NCI-H1105 treated with DMSO at 0.1 percent for 48 hours (cell line): ENCODE measurements at regions not wholly inside any gene's neighbourhood (a gene's known extent, or its start where the extent isn't known, plus 50 kb on each side); places are given as distances from the start of the nearest gene placed in this dataset.
"Not testable (repeated sequence)": the region's sequence is repeated elsewhere in the genome, so short reads cannot be mapped to it uniquely, and the experiment has no call there.

Experiments used
- DNase-seq: peaks from one replicate; lab custom pipeline; 2025; lab: John Stamatoyannopoulos, UW

DNA sequence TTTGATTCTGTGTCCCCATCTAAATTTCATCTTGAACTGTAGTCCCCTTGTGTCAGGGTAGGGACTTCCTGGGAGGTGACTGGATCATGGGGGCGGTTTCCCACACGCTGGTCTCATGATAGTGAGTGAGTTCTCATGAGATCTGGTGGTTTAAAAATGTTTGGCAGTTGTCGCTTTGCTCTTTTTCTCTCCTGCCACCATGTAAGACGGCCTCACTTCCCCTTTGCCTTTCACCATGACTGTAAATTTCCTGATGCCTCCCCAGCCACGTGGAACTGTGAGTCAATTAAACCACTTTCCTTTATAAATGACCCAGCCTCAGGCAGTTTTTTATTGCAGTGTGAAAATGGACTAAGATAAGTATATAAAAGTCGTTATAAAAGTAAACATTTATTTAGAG lies 80.5 kb upstream of the SGK1 start:
- no peak for DNase-seq

DNA sequence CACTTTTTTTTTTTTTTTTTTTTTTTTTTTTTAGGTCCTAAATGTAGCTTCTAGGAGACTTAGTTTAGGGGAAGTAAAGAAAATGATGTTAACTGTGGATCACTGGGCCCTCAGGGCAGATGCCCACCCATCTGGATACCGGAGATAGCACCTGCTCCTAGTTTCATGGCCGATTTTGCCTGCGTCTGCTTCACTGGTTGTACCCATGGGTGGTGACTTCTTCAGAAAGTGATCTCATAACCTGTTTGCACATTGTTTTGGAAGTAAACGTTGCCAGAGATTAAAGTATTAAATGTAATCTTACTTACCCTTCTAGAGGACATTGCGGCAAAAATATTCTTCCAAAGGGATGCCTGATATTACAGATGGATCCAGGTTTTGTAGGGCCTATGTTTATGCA lies 79.8 kb upstream of the SGK1 start:
- no peak for DNase-seq

DNA sequence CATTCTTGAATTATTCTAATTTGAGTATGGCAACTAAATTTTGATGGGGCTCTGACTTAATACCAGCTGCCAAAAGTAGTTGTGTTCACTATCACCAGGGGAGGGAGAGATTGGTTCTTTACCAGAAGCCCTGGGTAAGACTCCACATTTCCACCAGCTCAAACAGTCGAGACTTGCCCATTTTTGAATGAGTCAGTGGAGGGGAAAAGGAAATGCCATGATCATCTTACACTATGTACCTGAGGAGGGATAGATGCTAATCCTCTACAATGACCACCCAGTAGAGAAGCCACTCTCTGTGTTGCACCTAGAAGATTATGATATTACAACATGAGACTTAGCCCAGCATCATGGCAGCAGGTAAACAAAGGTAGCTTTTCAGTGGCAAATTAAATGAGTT lies 77.0 kb upstream of the SGK1 start:
- DNase-seq: no peak

DNA sequence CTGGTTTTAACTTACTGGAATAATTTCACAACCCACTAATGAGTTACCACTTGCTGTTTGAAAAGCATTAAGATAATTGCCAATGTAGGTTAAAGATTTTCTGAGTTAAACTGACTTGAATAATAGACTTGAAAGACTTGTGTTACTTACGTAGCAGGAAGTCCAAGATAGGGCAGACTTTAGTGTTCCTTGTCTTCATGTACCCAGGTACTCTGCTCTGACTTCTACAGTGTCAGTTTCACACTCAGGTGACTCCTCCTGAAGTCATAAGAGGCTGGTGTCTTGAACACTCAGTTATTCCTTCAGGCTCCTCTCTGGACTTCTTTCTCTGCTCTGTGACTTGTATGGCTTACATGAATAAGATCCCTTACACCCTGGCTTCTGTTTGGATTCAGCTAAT lies 76.3 kb upstream of the SGK1 start:
- DNase-seq: no peak

DNA sequence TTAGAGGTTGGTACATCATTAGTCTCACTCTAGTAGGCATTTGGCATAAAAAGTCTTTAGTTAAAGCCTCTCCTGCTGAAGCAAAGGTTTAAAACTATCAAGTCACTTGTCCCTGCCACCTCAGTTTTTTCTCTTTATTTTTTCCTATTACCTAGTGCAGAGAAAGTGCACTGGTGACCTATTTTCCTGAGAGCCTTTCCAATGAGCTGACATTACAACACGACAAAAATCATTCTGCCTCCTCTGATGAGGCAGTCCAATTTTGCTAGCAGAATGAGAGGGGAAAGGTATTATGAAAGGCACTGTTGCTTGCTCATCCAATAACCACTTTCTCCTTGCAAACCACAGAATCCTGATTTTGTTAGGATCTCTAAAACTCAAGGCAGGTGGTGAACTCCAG lies 73.3 kb upstream of the SGK1 start:
- no peak for DNase-seq

DNA sequence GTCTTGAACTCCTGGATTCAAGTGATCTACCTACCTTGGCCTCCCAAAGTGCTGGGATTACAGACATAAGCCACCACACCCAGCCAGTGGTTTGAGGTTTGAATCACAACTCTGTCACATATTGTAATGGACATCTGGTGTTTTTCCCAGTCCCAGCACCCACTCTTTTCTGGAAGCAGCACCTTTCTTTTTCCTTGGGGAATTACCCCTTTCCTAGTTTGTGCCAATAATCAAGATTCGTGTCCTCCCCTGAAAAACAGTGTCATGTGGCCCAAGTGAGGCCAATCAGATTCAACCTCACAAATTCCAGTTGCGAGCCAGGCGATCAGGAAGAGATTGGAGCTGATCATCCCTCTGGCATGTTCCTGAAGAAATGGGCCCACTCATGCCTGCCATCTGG lies 71.7 kb upstream of the SGK1 start:
- DNase-seq: no peak

DNA sequence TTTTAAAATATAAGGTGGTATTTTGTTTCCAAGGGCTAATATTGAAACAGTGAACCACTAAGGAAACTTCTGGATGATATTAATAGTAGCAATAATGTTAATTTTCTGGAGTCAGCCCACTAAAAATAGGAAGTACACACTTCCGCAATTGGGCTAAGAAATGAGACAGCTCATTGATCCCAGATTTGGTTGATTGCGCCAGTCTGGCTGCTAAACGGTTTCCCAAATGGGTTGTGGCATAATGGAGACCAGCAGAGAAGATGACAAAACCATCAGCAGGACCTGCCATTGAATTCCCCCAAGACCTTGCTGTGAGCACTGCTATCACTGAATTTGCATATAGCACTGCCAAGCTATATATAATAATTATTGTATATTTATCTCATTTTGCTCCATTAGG lies 71.2 kb upstream of the SGK1 start:
- no peak for DNase-seq

DNA sequence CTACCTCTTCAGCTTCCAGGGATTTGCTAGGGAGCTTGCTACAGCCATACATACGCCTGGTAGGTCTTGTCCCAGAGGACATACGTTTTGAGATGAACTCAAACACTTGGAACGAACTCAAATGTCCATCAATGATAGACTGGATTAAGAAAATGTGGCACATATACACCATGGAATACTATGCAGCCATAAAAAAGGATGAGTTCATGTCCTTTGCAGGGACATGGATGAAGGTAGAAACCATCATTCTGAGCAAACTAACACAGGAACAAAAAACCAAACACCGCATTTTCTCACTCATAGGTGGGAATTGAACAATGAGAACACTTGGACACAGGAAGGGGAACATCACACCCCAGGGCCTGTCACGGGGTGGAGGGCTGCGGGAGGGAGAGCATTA lies 68.6 kb upstream of the SGK1 start:
- not testable (repeated sequence) for DNase-seq

DNA sequence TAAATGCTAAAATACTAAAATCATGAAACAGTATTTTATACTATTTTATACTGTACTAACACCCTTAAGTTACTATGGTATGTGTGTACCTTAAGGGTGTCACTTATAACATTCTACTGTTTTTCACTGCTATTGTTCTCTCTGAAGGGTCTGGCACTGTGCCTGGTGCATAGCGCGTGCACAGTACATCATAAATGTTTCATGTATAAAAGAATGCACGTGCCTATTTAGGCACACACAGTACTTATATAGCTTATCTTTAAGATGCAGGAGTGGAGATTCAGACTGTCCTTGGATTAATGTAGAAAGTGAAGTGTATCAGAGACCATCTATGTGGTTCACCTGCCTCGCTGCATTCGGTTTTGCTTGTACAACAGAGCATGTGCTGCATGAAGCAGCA lies 64.0 kb upstream of the SGK1 start:
- peak; percentile 15 for DNase-seq

DNA sequence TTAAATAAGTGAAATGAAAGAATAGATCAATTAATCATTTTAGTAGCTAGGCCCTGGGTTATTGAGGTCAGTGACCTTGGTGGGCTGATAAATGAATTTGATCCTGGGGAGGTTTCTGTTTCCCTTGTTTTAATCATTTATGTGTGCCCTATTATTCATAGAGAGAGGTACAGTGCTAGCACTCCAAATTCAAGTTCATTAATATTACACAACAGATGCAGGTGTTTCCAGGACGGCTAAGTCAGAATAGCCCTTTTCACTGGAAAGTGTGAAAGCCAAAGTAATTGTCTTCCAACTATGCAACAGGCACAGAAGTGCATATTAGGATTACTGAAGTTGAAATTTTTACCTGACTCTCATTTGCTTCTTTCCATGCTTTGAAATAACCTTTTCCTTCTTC lies 61.7 kb upstream of the SGK1 start:
- DNase-seq: no peak

DNA sequence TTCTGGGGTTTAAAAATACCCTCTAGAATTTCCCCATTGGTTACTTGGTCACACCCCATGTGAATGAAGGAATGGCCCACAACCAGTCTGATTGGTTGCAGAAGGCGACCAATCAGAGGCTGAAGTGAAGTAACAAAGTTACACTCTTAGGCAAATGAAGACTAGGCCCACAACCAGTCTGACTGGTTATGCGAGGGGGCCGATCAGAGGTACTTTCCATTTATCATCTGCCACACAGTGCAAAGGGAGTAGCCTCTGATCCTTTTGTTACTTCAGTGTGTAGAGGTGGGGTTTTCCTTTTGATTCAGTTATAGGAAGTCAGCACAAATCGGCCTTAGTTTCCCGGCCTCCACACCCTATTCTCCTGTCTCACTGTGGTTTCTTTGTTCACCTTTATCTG lies 61.2 kb upstream of the SGK1 start:
- no peak for DNase-seq

DNA sequence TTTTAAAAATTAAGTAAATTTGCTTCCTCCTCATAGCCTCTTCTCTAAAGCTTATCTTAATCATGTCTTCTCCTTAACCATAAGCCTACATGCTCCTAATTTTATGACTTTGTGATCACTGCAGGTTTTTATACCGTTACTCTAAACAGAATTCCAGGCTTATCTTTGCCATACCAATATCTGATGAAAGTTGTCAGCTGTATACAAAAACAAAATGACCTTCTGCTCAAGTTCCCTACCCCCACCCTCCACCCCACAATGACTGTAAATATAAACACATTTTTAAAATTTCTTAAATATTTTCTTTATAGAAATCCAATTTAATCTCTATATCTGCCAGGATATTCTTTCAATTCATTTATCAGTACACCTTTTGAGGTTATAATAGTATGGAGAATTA lies 60.5 kb upstream of the SGK1 start:
- DNase-seq: no peak

DNA sequence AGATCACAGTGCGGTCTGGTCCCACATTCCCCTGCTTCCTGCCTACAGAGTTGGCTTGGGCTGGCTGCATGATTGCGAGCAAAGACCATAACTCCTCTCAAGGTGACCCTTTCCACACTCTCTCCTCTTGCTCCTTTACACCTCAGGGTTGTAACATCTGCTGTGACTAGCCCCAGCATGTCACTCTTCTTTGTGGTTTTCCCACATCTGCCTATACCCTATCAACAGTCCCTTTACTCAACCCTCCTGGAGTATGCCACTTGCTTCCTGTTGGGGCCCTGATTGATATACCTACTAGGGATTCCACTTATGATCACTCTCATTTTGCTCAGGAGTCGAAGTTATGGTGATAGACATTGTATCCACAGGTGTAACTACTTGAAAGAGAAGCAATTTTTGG lies 58.9 kb upstream of the SGK1 start:
- no peak for DNase-seq

DNA sequence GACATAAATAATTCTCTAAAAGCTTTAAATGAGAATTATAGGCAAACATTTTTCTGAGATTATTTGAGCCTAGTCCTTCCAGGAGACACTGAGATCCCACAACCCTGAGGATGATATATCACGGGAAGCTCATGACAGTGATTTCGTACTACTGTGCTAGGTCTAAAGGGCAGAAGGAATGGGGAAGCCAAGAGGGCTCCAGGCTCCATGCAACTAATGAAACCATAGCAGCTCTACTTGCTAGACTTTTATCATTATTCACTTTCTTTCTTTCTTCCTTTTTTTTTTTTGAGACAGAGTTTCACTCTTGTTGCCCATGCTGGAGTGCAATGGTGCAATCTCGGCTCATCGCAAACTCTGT lies 57.3 kb upstream of the SGK1 start:
- DNase-seq: no peak

DNA sequence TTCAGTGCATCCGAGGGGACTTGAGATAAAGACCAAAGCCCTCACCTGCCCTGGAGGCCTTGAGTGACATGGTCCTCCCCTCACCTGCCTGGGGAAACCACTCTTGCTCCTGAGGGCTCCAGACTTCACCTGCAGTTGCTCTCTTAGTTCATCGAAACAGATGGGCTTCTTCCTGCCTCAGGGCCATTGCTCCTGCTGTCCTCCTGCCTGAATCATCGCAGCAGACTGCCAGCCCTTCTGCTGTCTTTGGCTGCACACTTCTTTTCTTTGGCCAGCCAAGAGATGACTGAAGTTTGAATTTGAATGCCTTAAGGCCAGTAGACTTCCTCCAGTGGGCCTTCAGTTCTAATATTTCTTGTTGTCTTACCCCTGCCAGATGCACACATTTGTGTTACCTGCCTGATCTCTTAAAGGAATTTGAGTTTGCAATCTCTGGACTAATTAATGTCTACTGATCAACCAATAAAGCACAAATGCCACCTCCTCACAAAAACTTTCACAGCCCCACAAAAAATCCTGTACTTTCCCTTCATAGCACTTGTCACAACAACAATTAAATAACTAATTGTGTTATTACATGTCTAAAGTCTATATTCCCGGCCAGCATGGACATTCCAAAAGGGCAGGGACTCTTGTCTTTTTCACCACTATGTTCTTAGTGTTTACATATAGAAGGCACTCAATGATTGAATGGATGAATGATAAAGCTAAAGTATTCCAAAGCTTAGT lies 56.7 kb upstream of the SGK1 start:
- no peak for DNase-seq

DNA sequence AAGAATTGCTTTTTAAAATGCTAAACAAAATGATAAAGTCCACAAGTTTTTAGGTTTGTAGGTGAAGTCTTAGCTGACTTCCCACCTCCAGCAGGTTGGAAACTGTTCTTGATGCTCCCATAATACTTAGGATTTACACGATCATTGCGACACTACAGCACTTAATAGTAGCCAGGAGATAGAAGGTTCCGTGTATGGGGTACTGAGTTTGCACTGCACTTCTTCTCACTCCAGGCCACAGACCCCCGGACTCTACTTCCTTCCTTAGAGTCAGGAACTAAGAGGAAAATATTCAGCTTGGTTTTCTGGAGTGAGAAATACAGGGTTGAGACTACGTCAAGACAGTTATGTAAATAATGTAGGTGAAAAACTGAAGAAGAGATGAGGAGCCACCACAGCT lies 56.1 kb upstream of the SGK1 start:
- no peak for DNase-seq

DNA sequence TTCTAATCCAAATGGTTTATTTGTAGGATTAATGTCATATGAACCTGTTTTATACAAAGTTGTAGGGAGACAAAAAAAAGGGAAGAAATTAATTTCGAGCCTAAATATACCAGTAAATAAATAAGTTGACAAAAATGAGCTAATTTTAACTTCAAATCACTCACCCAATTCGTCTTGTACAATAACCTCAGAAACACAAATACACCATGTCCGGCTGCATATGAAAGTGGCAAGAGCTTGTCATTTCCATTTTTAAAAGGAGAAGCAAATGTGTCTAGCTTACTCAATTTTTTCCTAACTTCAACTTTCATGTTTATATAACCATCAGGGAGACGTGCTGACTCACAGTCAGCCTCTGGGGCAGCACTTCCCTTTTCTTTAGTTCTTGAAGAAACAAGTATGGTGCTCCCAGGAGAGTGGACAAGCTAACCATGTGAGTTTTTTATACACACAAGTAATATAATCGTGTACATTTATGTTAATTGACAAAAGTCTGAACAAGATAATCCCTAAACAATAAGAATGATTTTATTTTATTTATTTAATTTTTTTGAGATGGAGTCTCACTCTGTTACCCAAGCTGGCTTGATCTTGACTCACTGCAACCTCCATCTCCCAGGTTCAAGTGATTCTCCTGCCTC lies 55.5 kb upstream of the SGK1 start:
- no peak for DNase-seq

DNA sequence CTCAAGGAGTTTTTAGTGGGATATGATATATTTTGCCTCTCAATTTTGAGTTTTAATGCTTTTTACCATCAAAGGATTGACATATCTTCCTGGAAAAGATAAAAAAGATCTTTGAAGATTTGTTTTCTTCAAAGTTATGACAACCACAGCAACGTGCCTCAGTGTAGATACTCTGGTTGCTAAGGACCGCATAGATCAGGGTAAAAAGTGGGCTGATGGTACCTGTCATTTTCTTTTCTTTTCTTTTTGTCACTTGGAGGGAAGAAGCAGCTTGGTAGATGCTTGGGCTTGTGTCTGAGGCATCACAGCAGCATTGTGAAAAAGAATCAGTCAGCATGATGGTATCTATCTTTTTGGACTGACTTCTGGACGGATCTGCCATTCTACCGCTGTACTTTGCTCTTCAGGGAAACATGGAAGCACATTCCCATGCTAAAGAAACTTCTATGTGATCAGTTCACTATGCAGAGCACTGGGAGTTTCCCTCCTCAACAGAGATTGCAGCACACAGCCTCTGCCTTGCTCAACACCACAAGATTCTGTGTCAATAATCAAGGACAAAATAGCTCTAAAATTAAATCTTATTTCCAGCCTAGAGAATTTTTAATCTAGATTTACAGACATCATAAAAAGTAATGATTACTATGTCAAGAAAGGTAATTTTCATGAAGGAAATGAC lies 54.8 kb upstream of the SGK1 start:
- DNase-seq: no peak

DNA sequence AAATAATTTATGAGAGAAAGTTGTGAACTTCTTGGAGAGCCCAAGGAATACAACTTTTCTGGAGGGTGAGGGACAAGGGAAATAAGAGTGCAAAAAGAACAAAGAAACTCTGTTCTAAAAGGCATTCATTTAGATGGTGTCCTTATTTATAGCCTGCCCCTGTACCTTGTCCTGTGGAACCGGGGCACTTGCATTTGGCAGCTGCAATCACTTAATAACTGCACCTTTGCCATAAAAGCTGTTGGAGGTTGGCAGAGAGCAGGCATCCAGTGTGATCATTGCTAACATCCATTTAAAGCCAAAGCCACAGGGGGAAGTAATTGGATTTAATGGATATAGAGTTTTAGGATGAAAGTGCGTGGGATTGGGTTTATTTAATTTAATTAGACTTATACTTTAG lies 50.8 kb upstream of the SGK1 start:
- no peak for DNase-seq
